Epidermal melanocyte (primary cell): ENCODE measurements at regions not wholly inside any gene's neighbourhood (a gene's known extent, or its start where the extent isn't known, plus 50 kb on each side); places are given as distances from the start of the nearest gene placed in this dataset.

Experiments used
- DNase-seq: peaks from one replicate; pipeline ENCODE4 v3.0.0; 2011; ENCODE audit warnings: low spot score; ENCODE audit not compliant: insufficient read length

DNA sequence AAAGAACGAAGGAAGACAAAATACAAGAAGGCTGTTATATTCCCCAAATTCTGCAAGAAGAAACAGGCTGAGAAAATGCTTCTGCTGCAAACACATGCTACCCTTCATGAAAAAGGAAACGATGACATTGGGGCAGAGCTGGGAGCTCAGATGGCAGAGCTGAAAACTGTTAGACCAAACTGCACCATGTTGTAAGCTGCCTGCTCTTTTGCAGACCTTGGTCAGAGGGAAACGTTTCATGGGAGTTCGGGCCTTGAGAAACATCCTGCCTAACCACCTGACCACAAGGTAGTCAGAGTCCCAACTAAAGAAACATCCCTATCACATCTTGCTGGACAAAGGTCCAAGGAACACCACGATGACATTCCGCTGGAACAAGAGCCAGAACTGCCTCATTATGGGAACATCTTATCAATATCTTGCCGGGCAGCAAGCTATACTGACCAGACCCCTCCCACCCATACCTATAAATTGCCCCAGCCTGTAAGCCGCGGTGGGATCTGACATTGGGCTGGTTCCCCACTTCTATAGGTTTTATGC lies 110.7 kb upstream of the CTSC start:
- DNase-seq: no peak

DNA sequence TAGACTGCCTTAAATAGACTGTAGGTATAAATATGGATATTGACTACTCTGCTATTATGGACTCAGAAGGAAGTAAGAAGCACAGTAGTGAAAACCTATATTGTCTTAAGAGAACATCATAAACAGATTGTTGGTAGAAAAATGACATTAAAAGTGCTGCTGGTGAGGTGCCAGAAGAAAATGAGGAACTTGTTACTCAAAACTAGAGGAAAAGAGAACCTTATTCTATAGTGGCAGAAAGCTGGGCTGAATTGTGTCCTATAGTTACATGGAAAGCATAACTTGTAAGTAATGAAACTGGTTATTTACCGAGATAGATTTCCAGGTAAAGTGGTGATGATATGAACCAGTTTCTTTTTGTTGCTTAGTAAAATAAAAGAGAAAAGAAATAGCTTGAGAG lies 109.7 kb upstream of the CTSC start:
- no peak for DNase-seq

DNA sequence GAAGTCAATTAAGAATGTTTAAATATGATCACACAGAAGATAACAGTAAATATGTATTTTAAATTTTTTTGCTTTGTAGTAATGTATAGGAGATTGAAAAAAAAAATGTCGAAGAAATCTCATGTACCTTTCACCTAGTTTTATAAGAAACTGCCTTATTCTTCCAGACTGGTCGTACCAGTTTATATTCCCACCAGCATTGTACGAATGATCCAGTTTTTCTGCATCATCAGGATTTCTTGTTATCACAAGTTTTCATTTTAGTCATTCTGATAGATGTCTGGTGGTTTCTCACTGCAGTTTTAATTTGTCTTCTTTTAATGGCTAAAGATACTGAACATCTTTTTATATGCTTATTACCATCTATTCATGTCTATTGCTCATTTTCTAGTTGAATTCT lies 101.8 kb upstream of the CTSC start:
- DNase-seq: no peak

DNA sequence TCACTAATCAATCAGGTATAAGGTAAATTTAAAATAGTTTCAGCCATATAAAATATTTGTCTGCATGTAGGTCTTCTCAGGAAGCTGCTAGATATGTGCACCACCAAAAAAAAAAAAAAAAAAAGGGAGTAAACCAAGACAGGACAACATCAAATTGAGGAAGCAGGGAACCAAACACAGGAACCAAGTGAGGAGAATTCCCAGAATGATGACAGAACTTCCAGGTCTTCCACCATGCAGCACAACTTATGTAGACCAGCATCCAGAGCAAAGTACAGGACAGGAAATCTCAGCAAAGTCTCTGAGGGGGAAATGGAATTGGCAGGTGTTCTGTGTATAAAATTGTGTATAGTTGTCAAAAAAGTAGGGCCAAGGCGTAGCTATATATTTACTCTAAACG lies 101.2 kb upstream of the CTSC start:
- no peak for DNase-seq

DNA sequence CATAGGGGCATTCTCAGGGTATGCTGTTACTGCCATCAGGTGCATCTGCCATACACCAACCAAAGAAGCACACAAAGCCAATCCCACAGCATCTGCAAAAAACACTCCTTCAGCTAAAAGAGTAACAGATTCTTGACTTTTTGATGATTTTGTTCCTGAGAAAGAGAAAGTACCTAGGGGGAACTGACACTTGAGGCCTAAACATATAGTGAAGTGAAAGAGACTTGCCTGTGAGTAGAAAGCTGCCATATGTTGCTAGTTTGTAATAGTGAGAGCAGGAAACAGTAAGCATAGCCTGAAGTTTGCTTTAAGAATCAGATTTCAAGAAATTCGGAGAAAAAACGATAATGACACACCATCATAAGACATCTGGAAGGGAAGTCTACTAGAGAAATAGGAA lies 97.9 kb upstream of the CTSC start:
- no peak for DNase-seq

DNA sequence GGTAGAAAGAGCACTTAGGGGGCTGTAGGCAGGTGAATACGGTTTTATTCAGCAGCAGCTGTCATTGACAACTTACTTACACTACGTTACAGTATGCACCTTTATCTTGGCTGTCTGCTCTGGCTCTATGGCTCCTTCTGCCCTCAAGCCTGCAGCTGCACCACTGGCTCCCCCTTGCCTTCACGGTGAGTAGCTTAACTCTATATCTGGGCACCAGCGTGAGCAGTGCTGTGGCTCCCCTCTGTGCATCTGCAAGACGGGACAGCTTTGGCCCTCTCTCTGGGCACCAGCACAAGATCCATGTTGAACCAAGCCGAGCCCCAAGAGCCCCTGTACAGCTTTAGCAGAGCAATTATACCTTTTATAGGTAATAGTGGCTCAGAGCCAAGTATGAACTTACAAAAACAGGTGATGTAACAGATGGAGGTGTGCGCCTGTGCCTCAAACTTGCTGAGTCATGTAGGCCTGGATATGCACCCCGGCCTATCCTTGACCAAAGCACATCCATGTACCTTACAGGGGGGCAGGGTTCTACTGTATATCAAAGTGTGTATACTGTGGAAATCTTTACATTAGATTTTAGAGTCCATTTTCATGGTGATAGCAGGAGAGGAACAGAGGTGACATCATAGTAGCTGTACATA lies 96.9 kb upstream of the CTSC start:
- DNase-seq: no peak

DNA sequence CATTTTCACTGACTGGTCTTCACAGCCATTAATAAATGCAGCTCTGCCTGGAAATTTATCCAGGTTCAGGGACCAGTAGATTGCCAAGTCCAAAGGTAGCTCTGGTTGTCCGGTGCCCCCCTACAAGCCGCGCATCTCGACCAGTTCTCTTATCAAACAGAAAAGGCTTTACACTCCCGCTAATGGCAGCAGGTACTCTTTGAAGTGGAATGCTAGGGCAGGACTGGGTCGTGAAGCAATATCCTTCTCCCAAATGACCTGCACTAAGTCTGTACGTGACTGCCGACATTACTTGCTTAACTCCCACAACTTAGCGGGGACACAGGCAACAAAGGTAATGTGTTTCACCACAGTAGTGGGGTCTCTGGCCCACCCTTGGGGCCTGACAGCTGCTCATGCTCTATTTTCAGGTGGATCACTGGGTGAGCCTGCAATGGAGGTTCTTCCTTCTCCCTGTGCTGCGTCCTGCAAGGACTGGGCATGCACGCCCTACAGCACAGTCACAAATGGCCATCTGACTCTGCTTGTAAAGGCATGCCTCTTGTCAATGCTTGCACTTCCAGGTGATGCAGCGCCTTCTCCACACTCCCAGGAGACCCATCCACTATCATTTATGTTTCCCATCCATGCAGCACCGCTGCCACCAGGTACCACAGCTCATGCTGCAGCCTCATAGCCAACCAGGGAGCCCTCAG lies 96.1 kb upstream of the CTSC start:
- no peak for DNase-seq

DNA sequence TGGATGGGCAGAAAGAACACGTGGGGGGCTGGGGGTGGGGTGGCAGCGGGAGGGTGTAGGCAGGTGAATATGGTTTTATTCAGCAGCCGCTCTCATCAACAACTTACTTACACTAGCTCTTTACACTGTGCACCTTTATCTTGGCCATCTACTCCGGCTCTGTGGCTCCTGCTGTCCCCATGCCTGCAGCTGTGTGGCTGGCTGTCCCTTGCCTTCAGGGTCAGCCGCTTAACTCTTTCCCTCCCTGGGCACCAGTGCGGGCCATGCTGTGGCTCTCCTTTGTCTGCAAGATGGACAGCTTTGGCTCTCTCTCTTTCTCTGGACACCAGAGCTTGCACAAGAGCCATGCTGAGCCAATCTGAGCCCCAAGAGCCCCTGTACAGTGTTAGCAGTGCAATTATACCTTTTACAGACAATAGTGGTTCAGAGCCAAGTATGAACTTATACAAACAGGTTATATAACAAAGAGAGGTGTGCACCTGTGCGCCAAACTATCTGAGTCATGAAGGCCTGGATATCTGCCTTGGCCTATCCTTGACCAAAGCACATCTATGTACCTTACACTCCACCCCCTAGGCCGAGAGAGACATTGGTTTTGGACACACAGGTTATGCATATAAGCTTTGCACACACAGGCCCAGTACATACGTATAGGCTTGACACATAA lies 94.3 kb upstream of the CTSC start:
- DNase-seq: no peak

DNA sequence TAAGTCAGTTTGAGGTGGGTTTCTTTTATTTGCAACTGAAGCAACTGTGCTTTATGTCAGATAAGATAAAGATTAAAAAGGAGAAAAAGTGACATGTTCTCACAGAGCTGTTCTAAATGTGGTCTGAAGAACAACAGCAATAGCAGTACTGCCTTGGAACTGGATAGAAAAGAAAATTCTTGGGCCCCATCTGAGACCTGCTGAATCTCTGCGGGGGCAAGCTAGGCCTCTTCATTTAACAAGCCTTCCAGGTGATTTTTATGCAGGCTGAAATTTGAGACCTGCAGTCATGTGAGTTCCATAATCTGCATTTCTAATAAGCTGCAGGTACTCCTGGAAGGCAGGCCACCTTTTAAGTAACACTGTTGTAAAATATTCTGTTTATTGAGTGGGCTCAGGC lies 91.4 kb upstream of the CTSC start:
- DNase-seq: no peak

DNA sequence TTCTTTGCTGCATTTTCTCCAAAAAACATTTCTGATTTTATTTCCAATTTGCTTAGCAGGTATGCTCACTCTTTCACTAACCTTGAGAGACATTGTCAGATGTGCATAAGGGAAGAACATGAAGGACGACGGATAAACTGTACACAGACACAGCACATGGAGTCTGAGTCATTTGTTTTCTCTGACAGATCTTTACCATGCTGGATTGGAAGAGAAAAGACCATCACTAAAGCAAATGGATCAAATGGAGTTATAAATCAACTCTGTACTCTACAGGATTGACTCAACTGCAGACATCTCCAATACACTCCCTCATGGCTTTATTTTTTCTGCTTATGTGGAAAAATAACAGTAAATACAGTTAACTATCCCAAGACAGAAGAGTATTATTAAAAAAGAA lies 90.2 kb upstream of the CTSC start:
- DNase-seq: no peak

DNA sequence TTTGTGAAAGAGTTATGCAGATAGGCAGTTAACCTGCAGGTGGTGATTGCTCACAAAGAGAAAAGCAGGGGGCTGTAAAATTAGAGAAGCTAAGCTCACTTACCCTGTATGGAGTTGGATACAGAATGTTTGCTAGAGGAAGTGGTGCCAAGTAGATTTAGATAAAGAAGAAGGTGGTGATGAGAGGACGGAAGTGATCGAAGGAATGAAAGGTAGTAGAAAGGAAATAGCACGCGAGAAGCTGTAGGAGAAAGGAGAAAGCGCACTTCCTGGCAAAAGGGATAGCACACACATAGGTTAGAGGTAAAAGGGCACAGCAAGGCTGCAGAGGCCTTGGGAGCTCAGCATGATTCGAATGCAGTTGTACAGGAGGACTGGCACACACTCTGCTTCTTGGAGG lies 87.3 kb upstream of the CTSC start:
- no peak for DNase-seq

DNA sequence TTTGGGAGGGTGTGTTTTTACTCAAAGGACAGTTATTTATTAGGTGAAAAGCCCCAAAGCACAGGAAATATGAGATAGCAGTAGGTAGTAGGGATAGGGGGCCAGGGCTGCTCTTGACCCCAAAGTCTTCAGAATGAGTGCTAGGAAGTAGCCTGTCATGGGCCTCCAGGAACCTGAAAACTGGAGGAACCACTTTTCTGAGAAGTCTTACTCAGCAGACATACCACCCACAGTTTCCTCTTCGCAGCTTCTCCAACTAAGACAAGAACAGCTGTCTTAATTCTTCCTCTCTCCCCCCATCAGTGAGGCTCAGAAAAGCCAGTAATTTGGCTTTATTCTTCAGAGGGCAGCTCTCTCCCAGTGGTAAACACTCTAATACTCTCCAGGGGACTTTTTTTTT lies 84.0 kb upstream of the CTSC start:
- DNase-seq: no peak

DNA sequence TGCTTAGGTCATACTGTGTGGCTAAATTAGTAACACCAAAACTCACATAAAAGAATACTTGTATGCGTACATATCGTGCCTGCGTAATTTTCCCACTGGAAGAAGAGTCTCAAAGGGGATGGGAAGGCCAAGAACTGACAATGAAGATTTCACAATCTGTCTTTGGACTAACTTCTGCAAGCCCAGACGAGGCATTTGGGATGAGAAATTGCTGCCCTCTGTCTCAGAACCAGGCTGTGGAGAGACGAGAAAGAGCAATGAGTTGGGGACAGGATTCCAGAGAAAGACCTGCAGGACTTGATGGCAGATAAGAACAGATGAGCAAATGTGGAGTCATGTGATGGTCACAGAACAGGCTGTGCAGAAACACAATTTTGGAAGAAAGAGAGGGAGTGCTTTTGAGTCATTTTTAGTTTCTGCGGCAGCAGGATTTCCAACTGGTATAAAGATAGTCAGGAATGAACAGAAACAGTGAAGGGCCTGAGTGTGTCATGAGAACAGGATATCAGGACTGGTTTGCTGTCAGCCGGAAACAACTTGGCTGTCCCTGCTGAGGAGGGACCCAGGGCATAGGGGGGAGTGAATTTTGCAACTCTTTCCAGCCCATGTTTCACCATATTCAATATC lies 82.7 kb upstream of the CTSC start:
- DNase-seq: no peak

DNA sequence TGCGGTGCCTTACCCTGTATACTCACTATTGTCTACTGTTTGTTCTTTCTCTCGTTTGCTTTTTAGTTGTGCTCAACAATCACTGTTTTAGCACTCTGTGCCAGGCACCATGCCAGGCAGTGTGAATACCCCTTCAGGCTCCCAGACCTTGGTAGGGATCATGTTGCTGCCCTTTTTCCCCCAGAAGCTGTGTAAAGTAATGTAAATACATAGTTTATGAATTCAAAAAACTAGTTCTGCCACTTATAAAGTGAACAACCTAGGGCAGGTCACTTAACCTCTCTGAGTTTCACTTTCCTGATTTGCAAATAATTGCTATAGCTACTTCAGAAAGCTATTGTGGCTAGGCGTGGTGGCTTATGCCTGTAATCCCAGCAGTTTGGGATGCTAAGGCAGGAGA lies 81.0 kb upstream of the CTSC start:
- no peak for DNase-seq

DNA sequence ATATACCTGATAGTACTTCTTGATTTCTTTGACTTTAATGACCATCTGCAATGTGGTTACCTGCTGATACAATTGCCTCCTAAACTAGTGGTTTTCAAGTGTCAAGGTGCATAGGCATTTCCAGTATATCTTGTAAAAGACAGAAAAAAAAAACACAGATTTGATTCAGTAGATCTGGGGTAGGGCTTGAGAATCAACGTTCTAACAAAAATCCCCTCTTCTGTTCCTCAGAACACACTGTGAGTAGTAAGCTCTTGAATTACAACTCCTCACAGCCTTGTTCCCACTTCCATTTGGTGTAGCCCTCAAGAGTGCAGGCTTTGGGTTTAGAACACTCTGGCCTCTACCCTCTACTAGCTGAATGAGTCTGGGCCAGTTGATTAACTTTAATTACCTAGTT lies 78.0 kb upstream of the CTSC start:
- no peak for DNase-seq

DNA sequence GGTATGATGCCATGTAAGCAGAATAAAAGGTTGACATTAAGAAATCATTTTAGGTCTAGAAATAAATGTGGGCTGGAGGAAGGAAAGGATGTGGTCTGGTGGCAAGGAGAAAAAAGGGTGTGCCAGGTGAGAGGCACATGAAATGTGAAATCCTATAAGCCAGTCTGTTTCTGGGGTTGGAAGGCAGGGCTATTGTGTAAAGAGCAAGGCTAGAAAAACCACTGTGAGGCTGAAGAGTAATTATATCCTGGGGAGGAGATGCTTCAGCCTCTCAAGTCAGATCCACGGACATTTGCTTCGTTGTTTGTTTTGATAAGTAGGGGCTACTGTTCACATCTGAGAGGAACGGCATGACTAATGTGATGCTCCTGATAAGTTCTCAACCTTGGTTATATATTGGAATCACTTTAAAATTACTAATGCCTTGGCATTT lies 77.5 kb upstream of the CTSC start:
- no peak for DNase-seq

DNA sequence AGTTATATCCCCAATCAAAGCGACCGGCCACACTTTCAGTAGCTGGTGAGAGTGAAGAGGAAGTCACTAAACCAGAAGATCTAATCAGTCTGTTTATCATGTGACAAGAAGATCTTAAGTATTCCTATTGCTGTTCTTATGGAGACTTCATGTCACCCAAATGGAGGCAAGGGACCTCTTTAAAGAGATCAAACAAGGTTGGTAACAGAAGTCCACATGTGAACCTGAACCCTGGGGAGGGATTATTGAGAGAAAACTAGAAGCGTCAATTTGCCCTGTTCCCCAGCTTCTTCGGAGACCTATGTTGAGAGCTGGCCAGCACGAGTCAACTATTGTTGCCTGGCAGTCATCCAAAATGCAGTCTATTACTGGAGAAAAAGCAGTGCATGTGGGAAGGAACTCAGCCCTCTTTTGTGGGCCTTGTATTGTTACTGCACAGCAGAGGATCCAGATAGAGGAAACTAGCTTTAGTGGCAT lies 76.9 kb upstream of the CTSC start:
- no peak for DNase-seq

DNA sequence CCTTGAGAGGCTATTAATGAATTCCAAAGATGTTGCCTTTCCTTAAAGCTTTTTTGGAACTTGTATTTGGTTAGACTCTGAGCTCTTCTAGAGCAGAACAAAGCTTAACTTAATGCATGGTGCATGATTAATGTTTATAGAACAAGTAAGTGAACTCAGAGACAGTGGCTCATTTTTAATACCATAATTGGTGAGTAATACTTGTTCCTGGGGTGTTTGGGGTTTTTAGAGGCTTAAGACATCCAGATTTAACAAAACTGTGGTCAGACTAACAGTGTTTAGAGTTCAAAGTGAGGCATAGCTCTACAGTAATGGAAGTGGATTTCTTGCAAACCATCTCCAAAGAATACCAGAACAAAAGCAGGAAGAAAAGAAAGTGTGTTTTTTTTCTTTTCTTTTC lies 73.7 kb upstream of the CTSC start:
- DNase-seq: no peak

DNA sequence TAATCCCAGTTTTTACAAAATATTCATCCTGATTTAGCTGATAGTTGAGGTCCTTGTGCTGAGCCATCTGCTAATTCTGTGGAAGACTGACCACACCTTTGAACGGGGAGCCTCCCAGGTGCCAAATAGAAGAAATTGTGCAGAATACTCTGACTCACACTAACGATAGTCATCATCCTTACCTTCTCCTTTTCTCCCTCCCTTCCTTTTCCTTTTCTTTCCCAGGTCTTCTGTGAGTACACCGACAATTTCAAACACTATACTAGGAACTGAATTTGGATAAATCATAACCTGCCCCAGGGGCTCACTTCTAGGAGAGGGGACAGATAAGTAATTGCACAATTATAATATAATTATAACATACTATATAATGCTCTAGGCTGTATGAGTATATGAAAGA lies 73.1 kb upstream of the CTSC start:
- no peak for DNase-seq

DNA sequence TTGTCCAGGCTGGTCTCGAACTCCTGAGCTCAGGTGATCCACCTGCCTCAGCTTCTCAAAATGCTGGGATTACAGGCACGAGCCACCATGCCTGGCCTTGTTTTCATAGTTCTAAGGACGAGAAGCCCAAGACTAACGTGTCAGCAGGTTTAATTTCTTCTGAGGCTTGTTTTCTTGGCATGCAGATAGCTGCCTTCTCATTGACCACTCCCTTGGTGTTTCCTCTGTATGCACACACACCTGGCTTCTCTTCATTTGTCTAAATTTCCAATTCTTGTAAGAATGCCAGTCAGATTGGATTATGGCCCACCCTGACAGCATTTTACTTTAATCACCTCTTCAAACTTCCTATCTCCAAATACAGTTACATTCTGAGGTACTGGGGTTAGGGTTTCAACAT lies 72.5 kb upstream of the CTSC start:
- no peak for DNase-seq

DNA sequence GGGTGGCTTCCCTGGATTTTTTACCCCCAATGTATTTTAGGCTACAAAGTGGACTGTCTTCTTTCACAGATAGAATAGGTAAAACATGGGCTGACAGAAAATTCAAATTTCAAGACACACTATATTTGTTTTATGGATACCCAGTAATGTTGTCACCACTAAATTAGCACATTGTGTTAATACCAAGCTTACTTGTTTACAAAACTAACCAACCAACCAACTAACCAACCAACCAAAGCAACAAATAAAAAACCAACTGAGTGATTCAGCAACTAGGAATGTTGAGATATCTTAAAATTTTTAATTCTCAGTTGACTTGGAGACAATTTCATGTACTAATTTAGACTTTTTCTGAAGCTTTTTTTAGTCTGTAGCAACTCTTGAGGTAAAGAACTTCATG lies 69.3 kb upstream of the CTSC start:
- DNase-seq: no peak

DNA sequence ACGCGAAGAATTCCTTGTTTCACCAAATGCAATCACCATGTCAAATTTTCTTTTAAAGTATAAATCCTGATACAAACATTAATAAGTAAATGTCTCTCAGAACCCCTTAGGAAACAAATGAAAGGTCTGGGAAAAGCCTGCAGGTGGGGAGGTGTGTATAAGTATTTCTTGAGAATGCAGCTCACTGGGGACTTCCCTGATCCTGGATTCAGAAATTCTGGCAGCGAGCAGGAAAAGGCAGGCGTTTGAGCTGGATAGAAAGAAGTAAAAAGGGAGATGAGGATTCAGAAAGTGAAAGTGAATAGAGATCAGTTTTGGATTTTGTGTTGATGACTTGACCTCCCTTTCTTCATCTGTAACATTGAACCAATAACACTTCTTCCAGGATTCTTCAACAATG lies 68.3 kb upstream of the CTSC start:
- no peak for DNase-seq
